HG03060 (cell line): ENCODE measurements at regions not wholly inside any gene's neighbourhood (a gene's known extent, or its start where the extent isn't known, plus 50 kb on each side); places are given as distances from the start of the nearest gene placed in this dataset.

ENCODE experiments used
- ATAC-seq: cut with Tn5 transposase; IDR thresholded peaks from one replicate; pipeline ENCODE4 v1.9.1; 2021; ENCODE audit warnings: low read depth, moderate number of reproducible peaks; ENCODE audit not compliant: unreplicated experiment

GRCh38 chr11:127182586-127183203 lies 182.1 kb upstream of the KIRREL3 start:
- ATAC-seq: no peak

GRCh38 chr11:127157225-127157624 lies 156.7 kb upstream of the KIRREL3 start:
- ATAC-seq: no peak

- ATAC-seq: no peak
These were observed 148.8 kb upstream of the KIRREL3 start for GRCh38 chr11:127149410-127149809.

DNA sequence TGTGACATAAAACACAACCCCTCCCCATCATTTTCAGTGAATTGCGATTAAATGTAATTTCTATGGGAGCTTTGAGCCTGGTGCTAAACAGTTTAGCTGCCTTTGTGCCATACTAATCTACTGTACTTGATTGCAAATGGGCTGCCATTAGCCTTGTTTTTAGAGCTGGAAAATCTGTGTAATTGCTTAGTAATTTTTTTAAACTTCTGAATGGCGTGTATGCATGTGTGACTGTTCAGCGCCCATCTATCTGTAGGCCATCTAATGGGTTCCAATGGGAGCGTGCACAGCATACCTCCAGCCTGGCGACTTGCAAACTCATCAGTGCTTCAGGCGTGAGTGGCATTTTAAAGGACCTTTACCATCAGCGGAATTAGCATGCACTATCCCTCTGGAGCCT lies 142.7 kb upstream of the KIRREL3 start:
- no peak for ATAC-seq

DNA sequence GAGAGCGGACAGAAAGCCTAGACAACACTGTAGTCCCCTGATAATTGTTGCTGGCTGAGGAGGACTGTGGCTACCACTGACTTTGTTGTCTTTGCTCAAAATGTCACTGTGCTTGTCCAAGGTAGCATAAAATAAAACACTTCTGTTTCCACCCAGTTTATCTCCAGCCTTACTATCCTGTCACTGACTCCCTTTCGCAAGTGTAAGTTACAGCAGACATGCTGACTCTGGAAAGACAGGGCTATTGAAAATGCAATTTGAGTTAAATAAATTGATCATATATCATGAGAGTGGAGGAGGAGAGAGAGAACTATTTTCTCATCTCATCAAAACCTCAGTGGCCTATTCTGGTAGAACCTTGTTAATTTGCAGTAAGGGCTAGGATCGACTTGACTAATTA lies 138.0 kb upstream of the KIRREL3 start:
- no peak for ATAC-seq

DNA sequence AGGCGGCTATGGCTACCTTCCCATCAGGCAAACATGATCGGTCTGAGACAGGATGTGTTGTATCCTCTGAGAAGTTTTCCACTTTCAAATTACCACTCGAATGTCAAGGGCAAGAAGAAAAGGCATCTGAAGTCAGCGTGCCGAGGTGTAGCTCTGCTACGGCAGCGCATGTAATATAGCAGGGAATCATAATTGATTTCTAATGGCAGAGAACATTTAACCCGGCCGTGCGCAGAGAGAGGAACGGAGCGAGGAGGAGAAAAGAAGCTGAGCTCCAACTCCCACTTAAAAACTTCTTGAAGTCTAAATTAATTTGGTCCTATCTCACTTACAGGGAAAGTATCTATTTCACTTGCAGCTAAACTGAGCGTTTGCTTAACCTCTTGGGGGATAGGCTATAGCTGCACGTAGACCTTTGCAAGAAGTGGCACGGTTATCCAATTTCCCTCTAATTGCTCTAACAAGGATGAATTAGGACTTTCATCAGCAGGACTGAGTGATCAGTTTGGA lies 137.3 kb upstream of the KIRREL3 start:
- no peak for ATAC-seq

DNA sequence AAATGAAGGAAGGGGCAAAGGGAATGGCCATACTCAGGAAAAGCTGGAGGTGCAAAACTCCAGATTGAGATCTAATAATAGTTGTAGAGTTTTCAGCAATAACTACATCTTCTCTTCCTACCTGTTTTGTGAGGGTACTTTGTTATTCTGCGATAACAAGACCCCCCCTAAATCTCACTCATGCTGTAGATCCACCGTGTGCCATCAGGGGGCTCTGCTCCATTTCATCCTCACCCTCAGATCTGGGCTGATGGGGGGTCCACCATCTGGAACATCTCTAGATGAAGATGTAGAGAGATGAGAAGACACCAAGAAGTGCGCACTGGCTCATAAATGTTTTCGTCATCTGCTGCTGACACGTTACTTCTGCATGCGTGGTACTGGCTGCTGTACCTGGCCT lies 135.9 kb upstream of the KIRREL3 start:
- ATAC-seq: no peak

GRCh38 chr11:127135256-127135655 lies 134.7 kb upstream of the KIRREL3 start:
- ATAC-seq: no peak

GRCh38 chr11:127133061-127133460 lies 132.5 kb upstream of the KIRREL3 start:
- ATAC-seq: no peak

GRCh38 chr11:127130321-127130720 lies 129.8 kb upstream of the KIRREL3 start:
- ATAC-seq: peak; percentile 78

- no peak for ATAC-seq
These were observed 126.4 kb upstream of the KIRREL3 start for GRCh38 chr11:127126986-127127385.

GRCh38 chr11:127119356-127119755 lies 118.8 kb upstream of the KIRREL3 start:
- ATAC-seq: no peak

- ATAC-seq: no peak
These were observed 118.2 kb upstream of the KIRREL3 start for GRCh38 chr11:127118811-127119210.

- ATAC-seq: no peak
These were observed 116.7 kb upstream of the KIRREL3 start for GRCh38 chr11:127117231-127117739.

- no peak for ATAC-seq
These were observed 115.3 kb upstream of the KIRREL3 start for GRCh38 chr11:127115844-127116243.

DNA sequence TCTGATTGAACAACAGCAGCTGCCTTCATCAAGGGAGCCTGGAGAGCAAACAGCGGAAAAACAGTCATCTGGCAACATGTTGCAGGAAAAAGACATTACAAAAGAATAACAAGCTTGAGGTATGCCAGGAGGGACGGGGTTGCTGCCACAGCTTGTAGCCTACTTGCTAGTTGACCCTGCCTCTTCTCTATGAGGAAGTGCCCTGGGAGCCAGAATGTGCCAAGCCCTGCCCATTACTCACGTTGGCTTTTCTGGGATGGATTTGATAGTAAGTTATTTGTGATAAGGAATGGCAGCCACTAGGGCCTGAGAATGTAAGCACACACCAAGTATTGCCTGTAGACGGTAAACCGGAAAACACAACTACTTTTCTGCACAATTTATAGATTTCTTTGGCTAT lies 113.5 kb upstream of the KIRREL3 start:
- no peak for ATAC-seq

DNA sequence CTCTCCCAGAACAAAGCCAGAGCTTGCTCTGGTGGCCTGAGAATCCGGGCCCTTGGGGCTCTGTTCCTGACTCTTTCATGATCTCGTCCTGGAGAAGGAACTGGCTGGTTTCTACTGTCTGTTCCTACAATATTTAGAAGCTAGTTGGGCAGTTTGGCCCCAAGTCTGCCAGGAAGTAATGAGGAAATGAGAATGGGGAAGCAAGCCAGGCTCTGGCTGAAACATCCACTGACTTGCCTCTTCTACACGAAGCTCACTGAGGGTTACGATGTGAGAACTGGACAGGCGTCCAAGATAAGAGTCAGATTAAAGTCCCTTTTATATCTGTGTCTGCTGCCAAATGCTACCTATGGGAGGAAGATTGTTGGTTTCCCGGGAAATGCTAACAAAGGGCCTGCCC lies 110.0 kb upstream of the KIRREL3 start:
- no peak for ATAC-seq

GRCh38 chr11:127109796-127110480 lies 109.4 kb upstream of the KIRREL3 start:
- no peak for ATAC-seq

DNA sequence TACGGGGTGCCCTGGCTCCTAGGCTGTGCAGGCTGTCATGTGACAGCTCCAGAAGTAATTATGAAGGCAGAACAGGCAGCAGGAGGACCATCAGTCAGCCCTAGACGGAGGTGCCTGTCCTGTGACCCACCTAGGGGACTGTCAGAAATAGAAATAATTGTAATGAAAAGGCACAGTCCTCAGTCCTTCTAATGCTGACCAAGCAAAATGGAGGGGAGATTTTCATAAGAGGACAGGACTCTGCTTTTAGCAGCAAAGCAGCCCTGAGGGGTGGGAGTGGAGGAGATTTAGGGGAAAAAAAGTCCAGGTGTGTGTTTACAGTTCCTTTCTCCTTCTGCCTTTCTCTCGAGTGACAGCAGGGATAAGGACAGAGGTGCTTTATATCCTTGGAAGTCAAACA lies 108.3 kb upstream of the KIRREL3 start:
- ATAC-seq: no peak

DNA sequence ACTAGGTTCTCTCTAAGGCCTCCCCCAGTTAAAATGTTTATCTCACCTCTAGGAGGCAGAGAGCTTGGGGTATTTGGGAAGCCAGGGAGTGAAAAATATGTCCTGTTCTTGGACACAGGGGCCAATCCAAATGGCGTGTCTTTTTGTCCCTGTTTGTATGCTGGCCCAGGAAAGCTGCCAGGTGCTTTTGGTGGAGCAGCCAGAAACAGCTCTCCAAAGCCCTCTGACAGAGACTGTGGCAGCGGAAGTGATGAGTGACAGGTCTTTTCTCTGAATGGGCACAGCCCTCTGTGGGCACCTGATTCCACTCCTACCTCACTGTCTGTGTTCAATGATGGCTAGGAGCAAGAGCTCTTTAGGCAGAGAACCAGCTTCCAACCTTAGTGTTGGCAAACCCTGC lies 106.4 kb upstream of the KIRREL3 start:
- no peak for ATAC-seq

GRCh38 chr11:127105593-127106541 lies 105.3 kb upstream of the KIRREL3 start:
- no peak for ATAC-seq
